ENCODE measurements at regions not wholly inside any gene's neighbourhood (a gene's known extent, or its start where the extent isn't known, plus 50 kb on each side); places are given as distances from the start of the nearest gene placed in this dataset.
"Not testable (repeated sequence)": the region's sequence is repeated elsewhere in the genome, so short reads cannot be mapped to it uniquely, and the experiment has no call there.

DNA sequence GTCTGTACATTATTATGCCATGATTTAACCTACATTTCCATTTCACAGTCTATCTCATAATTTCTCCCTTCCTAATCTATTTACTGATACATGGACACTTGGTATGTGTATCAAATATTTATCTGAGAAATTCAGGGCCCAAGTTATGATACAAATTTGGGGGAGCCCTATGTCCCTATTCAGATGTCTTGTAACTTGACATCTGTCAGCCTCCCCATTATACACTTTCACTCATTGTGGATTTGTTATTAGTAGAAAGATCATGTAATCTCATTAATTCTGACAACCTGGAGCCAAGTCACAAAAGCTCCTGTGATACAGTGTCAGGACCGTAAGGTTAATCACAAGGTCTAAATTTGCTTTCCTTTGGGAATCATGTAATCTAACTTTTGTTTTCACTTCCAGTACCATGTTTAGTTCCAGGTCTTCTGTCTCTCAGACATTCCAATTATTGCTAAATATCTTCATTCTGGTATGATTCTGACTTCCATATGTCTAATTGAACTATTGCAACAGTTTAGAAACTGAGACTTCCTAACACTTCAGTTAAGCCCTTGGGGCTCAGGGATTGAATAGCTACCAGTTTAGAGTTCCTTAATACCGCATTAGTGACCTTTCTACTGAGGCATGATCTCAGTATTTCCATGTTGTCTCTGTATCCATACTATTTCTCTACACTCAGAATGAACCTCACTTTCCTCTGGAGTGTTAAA is 182.9 kb upstream of the NUDT12 start:
- Histone ChIP-seq H3K9me3 (no peaks in the 10 kb centered on the region), H3K4me3 (no peak overlapping the region), H3K27ac (no peak overlapping the region), H3K27me3 (no peaks in the 10 kb centered on the region), H3K4me1 (no peaks in the 10 kb centered on the region), H3K36me3 (no peaks in the 10 kb centered on the region)
- intact Hi-C loops (cut with DNase I) = no loop called here
- TF ChIP-seq, protein P1, sequence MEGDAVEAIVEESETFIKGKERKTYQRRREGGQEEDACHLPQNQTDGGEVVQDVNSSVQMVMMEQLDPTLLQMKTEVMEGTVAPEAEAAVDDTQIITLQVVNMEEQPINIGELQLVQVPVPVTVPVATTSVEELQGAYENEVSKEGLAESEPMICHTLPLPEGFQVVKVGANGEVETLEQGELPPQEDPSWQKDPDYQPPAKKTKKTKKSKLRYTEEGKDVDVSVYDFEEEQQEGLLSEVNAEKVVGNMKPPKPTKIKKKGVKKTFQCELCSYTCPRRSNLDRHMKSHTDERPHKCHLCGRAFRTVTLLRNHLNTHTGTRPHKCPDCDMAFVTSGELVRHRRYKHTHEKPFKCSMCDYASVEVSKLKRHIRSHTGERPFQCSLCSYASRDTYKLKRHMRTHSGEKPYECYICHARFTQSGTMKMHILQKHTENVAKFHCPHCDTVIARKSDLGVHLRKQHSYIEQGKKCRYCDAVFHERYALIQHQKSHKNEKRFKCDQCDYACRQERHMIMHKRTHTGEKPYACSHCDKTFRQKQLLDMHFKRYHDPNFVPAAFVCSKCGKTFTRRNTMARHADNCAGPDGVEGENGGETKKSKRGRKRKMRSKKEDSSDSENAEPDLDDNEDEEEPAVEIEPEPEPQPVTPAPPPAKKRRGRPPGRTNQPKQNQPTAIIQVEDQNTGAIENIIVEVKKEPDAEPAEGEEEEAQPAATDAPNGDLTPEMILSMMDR (IDR thresholded peaks at IDR 0.05) = no peak
- 79 to 81% methylated on average over 2 of the region's 2 CpGs for WGBS, 2 donors
- ATAC-seq (no peak), DNase-seq (no peak)

DNA sequence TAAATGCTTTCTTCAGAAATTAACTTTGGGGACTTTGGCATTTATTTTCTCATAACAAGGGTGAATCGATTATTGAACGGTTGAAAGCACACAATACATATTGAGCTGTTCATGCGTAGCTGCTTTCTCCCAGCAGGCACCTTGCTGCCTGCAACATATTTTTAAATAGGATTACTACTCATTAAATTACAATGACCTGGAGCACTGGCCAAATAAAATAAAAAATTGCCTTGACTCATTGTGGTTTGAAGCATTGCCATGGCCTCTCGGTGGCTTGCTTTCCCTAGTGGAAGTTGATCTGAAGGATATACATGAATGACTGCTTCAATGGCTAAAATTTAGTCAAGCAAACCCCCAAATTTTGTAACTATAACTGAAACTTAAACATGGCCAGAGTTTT is 181.6 kb upstream of the NUDT12 start:
- no peak for DNase-seq
- WGBS, 2 donors = 70 to 83% methylated on average over 4 of the region's 4 CpGs
- H3K36me3 ChIP-seq = no peaks in the 10 kb centered on the region
- no peaks in the 10 kb centered on the region for H3K27me3 ChIP-seq
- TF ChIP-seq, protein P1 (IDR thresholded peaks at IDR 0.05) = no peak
- no peaks in the 10 kb centered on the region for H3K9me3 ChIP-seq
- no peak overlapping the region for H3K27ac ChIP-seq
- H3K4me3 ChIP-seq = no peak overlapping the region
- H3K4me1 ChIP-seq = no peaks in the 10 kb centered on the region
- ATAC-seq = no peak
- intact Hi-C loops (cut with DNase I) = no loop called here

DNA sequence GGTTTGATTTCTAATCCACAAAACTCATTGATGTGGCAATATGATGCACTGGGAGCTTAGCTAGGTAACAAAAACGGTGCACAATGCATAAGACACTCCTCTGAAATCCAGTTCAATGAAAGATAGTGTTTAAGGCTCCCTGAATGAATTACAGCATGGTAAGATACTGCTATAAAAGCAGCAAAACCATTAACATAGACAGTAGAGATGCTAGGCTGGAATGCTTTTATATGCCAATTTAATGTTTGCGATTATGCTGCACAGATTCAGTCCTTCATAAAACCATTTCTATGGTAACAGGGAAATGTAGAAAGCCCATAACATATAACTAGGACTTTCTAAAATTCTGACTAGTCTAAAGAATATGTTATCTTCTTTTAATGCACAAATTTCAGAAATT is 180.8 kb upstream of the NUDT12 start:
- H3K4me1 ChIP-seq = no peaks in the 10 kb centered on the region
- WGBS, 2 donors = 68% methylated on average over 2 of the region's 2 CpGs
- TF ChIP-seq, protein P1 (IDR thresholded peaks at IDR 0.05) = no peak
- no peak overlapping the region for H3K27ac ChIP-seq
- H3K36me3 ChIP-seq = no peaks in the 10 kb centered on the region
- intact Hi-C loops (cut with DNase I) = no loop called here
- no peaks in the 10 kb centered on the region for H3K9me3 ChIP-seq
- no peak for ATAC-seq
- no peak overlapping the region for H3K4me3 ChIP-seq
- no peaks in the 10 kb centered on the region for H3K27me3 ChIP-seq
- DNase-seq = no peak

DNA sequence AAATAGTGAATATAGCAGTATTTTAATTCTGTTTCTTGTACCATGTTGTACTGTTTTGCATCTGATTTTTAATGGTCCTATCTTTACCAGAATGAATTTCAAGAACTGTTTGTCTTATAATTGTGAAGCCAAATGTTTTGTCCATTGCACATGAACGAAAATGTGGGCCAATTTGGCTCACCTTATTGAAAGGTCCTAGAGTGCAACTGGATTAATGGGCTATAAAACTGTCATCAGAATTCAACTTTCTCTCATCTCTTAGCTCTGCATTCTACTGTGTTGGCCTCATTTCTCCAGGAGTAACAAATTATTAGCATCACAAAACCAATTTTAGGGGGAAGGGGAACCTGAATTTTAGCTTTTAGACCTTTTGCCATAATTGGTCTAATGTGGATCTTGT is 179.4 kb upstream of the NUDT12 start:
- Histone ChIP-seq H3K4me1 (no peaks in the 10 kb centered on the region), H3K27me3 (no peaks in the 10 kb centered on the region), H3K9me3 (no peaks in the 10 kb centered on the region), H3K27ac (no peak overlapping the region), H3K36me3 (no peaks in the 10 kb centered on the region), H3K4me3 (no peak overlapping the region)
- DNase-seq = no peak
- no peak for ATAC-seq
- WGBS, 2 donors = 55 to 57% methylated on average over 1 of the region's 1 CpG
- intact Hi-C loops (cut with DNase I) = no loop called here
- TF ChIP-seq, protein P1 (IDR thresholded peaks at IDR 0.05) = no peak

DNA sequence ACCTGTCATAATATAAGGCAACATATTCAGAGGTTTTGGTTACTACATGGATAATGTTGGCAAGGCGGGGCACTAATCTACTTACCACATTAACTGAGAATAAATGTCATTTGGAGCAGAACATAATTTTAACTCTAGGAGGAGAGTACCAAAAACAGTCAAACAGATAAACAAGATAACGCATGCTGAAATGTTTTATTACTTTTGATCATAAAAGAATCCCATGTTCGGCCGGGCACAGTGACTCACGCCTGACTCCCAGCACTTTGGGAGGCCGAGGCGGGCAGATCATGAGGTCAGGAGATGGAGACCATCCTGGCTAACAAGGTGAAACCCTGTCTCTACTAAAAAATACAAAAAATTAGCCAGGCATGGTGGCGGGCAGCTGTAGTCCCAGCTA is 173.8 kb upstream of the NUDT12 start:
- H3K9me3 ChIP-seq; H3K4me1 ChIP-seq; H3K27me3 ChIP-seq; H3K36me3 ChIP-seq; H3K4me3 ChIP-seq; intact Hi-C loops (cut with DNase I); DNase-seq; H3K27ac ChIP-seq; ATAC-seq: not testable (repeated sequence)
- WGBS, 2 donors = 83 to 96% methylated on average over 8 of the region's 8 CpGs
